Effector memory CD8-positive, alpha-beta T cell (primary cell): ENCODE measurements at regions not wholly inside any gene's neighbourhood (a gene's known extent, or its start where the extent isn't known, plus 50 kb on each side); places are given as distances from the start of the nearest gene placed in this dataset.

Source experiments
- ATAC-seq: fragments of 150-1000 bp; cut with Tn5 transposase; replicated peaks from 2 replicates; pipeline ENCODE4 v1.10.0; 2021; ENCODE audit warnings: mild to moderate bottlenecking, moderate library complexity
- DNase-seq, 3 experiments: peaks; one replicate each; pipeline ENCODE4 v3.0.0; 2021
- H3K27ac Mint-ChIP-seq, 2 donors: one replicate each; pipeline ENCODE4 v1.8.0; 2022; ENCODE audit warnings: mild to moderate bottlenecking in 2 of 2, mixed read lengths in 2 of 2, moderate library complexity in 2 of 2
- H3K27me3 Mint-ChIP-seq, 2 donors: one replicate each; pipeline ENCODE4 v1.8.0; 2022; ENCODE audit warnings: mixed read lengths in 2 of 2
- H3K36me3 Mint-ChIP-seq: one replicate; pipeline ENCODE4 v1.8.0; 2022; ENCODE audit warnings: mild to moderate bottlenecking, moderate library complexity, mixed read lengths; ENCODE audit not compliant: insufficient read depth
- H3K4me1 Mint-ChIP-seq, 2 donors: one replicate each; pipeline ENCODE4 v1.8.0; 2022; ENCODE audit warnings: low read depth in 2 of 2, mixed read lengths in 2 of 2
- H3K4me3 Mint-ChIP-seq, 2 donors: one replicate each; pipeline ENCODE4 v1.8.0; 2022; ENCODE audit warnings: mild to moderate bottlenecking in 2 of 2, mixed read lengths in 2 of 2, moderate library complexity in 2 of 2
- H3K9me3 Mint-ChIP-seq, 2 donors: one replicate each; pipeline ENCODE4 v1.8.0; 2022; ENCODE audit warnings: mixed read lengths in 2 of 2

DNA sequence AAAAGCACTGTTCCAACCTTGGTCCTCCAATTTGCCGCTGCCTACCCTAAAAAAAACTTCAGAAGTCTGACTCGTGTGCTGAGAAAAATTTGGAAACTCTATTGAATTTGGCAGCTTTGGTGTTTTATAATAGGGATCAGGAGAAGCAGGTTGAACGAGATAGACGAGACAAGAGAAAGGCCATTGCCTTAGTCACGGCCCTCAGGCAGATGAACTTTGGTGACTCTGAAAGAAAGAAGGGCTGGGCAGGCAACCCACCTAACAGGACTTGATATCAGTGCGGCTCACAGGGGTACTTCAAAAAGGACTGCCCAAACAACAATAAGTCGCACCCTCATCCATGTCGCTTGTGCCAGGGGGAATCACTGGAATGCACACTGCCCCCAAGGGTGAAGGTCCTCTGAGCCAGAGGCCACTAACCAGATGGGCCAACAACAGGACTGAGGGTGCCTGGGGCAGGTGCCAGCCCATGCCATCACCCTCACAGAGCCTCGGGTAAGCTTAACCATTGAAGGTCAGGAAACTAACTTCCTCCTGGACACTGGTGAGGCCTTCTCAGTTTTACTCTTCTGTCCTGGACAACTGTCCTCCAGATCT, 102.5 kb upstream of the SSTR1 start:
- H3K27ac Mint-ChIP-seq, result no peak overlapping the region
- no peaks in the 10 kb centered on the region for H3K36me3 Mint-ChIP-seq
- peaks cover 7 to 8% of the 10 kb centered on the region in 2 donors for H3K9me3 Mint-ChIP-seq
- no peak overlapping the region for H3K4me3 Mint-ChIP-seq
- no peaks in the 10 kb centered on the region for H3K27me3 Mint-ChIP-seq
- DNase-seq (no peak), ATAC-seq (no peak)
- peaks cover 6 to 22% of the 10 kb centered on the region in 2 donors for H3K4me1 Mint-ChIP-seq

- H3K4me1 Mint-ChIP-seq, result peaks cover 6 to 22% of the 10 kb centered on the region in 2 donors
- H3K27me3 Mint-ChIP-seq, result no peaks in the 10 kb centered on the region
- no peaks in the 10 kb centered on the region for H3K36me3 Mint-ChIP-seq
- H3K9me3 Mint-ChIP-seq, result peaks cover 7 to 8% of the 10 kb centered on the region in 2 donors
- ATAC-seq (no peak), DNase-seq (no peak)
- peak overlapping the region in 1 of 2 donors; percentile 49 for H3K27ac Mint-ChIP-seq
- H3K4me3 Mint-ChIP-seq, result no peak overlapping the region
Measured at GRCh38 chr14:38107216-38107631, 100.5 kb upstream of the SSTR1 start.

DNA sequence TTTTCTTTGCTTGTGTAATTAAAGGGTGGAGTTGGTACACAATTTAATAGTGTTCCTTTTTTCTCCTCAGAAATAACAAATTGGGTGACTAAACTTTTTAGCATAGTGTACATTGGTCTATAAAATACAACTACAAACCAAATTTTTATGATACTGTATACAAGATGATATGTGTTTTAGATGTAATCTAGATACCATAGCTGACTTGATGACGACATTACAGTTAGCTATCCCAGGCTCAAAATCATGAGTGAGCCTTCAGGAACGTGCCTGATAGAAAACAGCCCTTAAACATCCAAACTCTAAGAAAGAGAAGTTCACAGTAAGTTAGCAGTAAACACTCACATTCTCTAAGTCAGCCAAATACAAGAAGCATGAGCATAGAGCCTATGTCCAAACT, 99.0 kb upstream of the SSTR1 start:
- peaks cover 6 to 18% of the 10 kb centered on the region in 2 donors for H3K4me1 Mint-ChIP-seq
- H3K4me3 Mint-ChIP-seq, result no peak overlapping the region
- H3K36me3 Mint-ChIP-seq, result no peaks in the 10 kb centered on the region
- no peak overlapping the region for H3K27ac Mint-ChIP-seq
- no peaks in the 10 kb centered on the region for H3K27me3 Mint-ChIP-seq
- peaks cover 6 to 7% of the 10 kb centered on the region in 2 donors for H3K9me3 Mint-ChIP-seq
- ATAC-seq (no peak), DNase-seq (no peak)

GRCh38 chr14:38110258-38110657, 97.4 kb upstream of the SSTR1 start:
- H3K27ac Mint-ChIP-seq, result no peak overlapping the region
- ATAC-seq, result no peak

GRCh38 chr14:38111046-38111445, 96.7 kb upstream of the SSTR1 start:
- Mint-ChIP-seq H3K27me3 (no peaks in the 10 kb centered on the region), H3K4me3 (no peak overlapping the region), H3K9me3 (peaks cover 6 to 7% of the 10 kb centered on the region in 2 donors), H3K4me1 (peaks cover 3 to 15% of the 10 kb centered on the region in 2 donors), H3K36me3 (no peaks in the 10 kb centered on the region), H3K27ac (no peak overlapping the region)
- ATAC-seq (no peak), DNase-seq (no peak)

More at GRCh38 chr14:38110258-38110657, 97.4 kb upstream of the SSTR1 start:
- Mint-ChIP-seq H3K9me3 (peaks cover 6 to 7% of the 10 kb centered on the region in 2 donors), H3K27me3 (no peaks in the 10 kb centered on the region), H3K4me1 (peaks cover 3 to 15% of the 10 kb centered on the region in 2 donors), H3K4me3 (no peak overlapping the region), H3K36me3 (no peaks in the 10 kb centered on the region)
- DNase-seq, result no peak

GRCh38 chr14:38113546-38113945, 94.2 kb upstream of the SSTR1 start:
- Mint-ChIP-seq H3K27me3 (no peaks in the 10 kb centered on the region), H3K9me3 (peaks cover 0 to 6% of the 10 kb centered on the region in 2 donors), H3K4me1 (no peaks in the 10 kb centered on the region), H3K36me3 (no peaks in the 10 kb centered on the region), H3K4me3 (no peak overlapping the region), H3K27ac (no peak overlapping the region)
- ATAC-seq (no peak), DNase-seq (no peak)

- Mint-ChIP-seq H3K36me3 (no peaks in the 10 kb centered on the region), H3K4me1 (peaks cover 0 to 18% of the 10 kb centered on the region in 2 donors), H3K27ac (no peak overlapping the region), H3K27me3 (no peaks in the 10 kb centered on the region), H3K9me3 (no peaks in the 10 kb centered on the region), H3K4me3 (no peak overlapping the region)
- no peak for DNase-seq
- ATAC-seq, result no peak
Measured at GRCh38 chr14:38116895-38117294, 90.8 kb upstream of the SSTR1 start.

GRCh38 chr14:38120109-38120508, 87.6 kb upstream of the SSTR1 start:
- Mint-ChIP-seq H3K4me3 (peak overlapping the region in 1 of 2 donors; percentile 3), H3K27me3 (no peaks in the 10 kb centered on the region), H3K9me3 (no peaks in the 10 kb centered on the region), H3K27ac (peak overlapping the region in 1 of 2 donors; percentile 81), H3K36me3 (no peaks in the 10 kb centered on the region), H3K4me1 (peaks cover 0 to 24% of the 10 kb centered on the region in 2 donors)
- DNase-seq, result no peak
- no peak for ATAC-seq

GRCh38 chr14:38121320-38122020, 86.2 kb upstream of the SSTR1 start:
- Mint-ChIP-seq H3K4me1 (peaks cover 0 to 24% of the 10 kb centered on the region in 2 donors), H3K36me3 (no peaks in the 10 kb centered on the region), H3K27me3 (no peaks in the 10 kb centered on the region), H3K27ac (peak overlapping the region in 1 of 2 donors; percentile 72), H3K9me3 (no peaks in the 10 kb centered on the region), H3K4me3 (peak overlapping the region in 1 of 2 donors; percentile 22)
- ATAC-seq (no peak), DNase-seq (no peak)

GRCh38 chr14:38122241-38122640, 85.5 kb upstream of the SSTR1 start:
- Mint-ChIP-seq H3K9me3 (no peaks in the 10 kb centered on the region), H3K4me3 (no peak overlapping the region), H3K4me1 (peaks cover 0 to 24% of the 10 kb centered on the region in 2 donors), H3K36me3 (no peaks in the 10 kb centered on the region), H3K27me3 (no peaks in the 10 kb centered on the region), H3K27ac (no peak overlapping the region)
- ATAC-seq (no peak), DNase-seq (no peak)

- Mint-ChIP-seq H3K4me1 (peaks cover under 1 to 24% of the 10 kb centered on the region in 2 donors), H3K27ac (peak overlapping the region in 1 of 2 donors; percentile 30), H3K4me3 (no peak overlapping the region), H3K36me3 (no peaks in the 10 kb centered on the region), H3K27me3 (no peaks in the 10 kb centered on the region), H3K9me3 (no peaks in the 10 kb centered on the region)
- no peak for ATAC-seq
- DNase-seq, result no peak
Measured at GRCh38 chr14:38124506-38124905, 83.2 kb upstream of the SSTR1 start.

- Mint-ChIP-seq H3K27ac (peak overlapping the region in 1 of 2 donors; percentile 30), H3K36me3 (no peaks in the 10 kb centered on the region), H3K9me3 (no peaks in the 10 kb centered on the region), H3K4me1 (peaks cover 4 to 28% of the 10 kb centered on the region in 2 donors), H3K27me3 (no peaks in the 10 kb centered on the region), H3K4me3 (no peak overlapping the region)
- ATAC-seq (no peak), DNase-seq (no peak)
Measured at GRCh38 chr14:38125481-38126037, 82.1 kb upstream of the SSTR1 start.

- Mint-ChIP-seq H3K36me3 (no peaks in the 10 kb centered on the region), H3K27me3 (no peaks in the 10 kb centered on the region), H3K4me3 (no peak overlapping the region), H3K9me3 (no peaks in the 10 kb centered on the region), H3K27ac (no peak overlapping the region), H3K4me1 (peaks cover 4 to 15% of the 10 kb centered on the region in 2 donors)
- ATAC-seq (no peak), DNase-seq (no peak)
Measured at GRCh38 chr14:38127356-38127755, 80.3 kb upstream of the SSTR1 start.

GRCh38 chr14:38127784-38128183, 79.9 kb upstream of the SSTR1 start:
- no peaks in the 10 kb centered on the region for H3K36me3 Mint-ChIP-seq
- no peaks in the 10 kb centered on the region for H3K27me3 Mint-ChIP-seq
- H3K4me1 Mint-ChIP-seq, result peaks cover 4 to 15% of the 10 kb centered on the region in 2 donors
- DNase-seq, result no peak
- H3K4me3 Mint-ChIP-seq, result no peak overlapping the region
- no peak for ATAC-seq
- H3K27ac Mint-ChIP-seq, result no peak overlapping the region
- no peaks in the 10 kb centered on the region for H3K9me3 Mint-ChIP-seq
